ENCODE measurements at regions not wholly inside any gene's neighbourhood (a gene's known extent, or its start where the extent isn't known, plus 50 kb on each side); places are given as distances from the start of the nearest gene placed in this dataset.

- Histone ChIP-seq H3K4me3 (ENCODE audit: insufficient read depth, low read length, poor library complexity, severe bottlenecking) (no peak overlapping the region), H2AFZ (ENCODE audit: low read depth, low read length, severe bottlenecking) (no peak overlapping the region), H3K4me2 (ENCODE audit: low read depth, low read length, poor library complexity, severe bottlenecking) (no peak overlapping the region)
Observed at GRCh38 chr7:10596827-10597226, 376.8 kb upstream of the PHF14 start.

GRCh38 chr7:10604128-10604527 is 369.5 kb upstream of the PHF14 start:
- H3K79me2 ChIP-seq (ENCODE audit: insufficient read depth, low read length): no peaks in the 10 kb centered on the region
- no peak overlapping the region for H3K4me3 ChIP-seq (ENCODE audit: insufficient read depth, low read length, poor library complexity, severe bottlenecking)
- no peak overlapping the region for H3K4me2 ChIP-seq (ENCODE audit: low read depth, low read length, poor library complexity, severe bottlenecking)
- TF ChIP-seq CTCF (IDR thresholded peaks at IDR 0.05; ENCODE audit: insufficient read depth, low read length, poor library complexity, severe bottlenecking) (no peak), EZH2phosphoT487 (conservative IDR thresholded peaks at IDR 0.05; ENCODE audit: low read length) (no peak)
- no peak overlapping the region for H2AFZ ChIP-seq (ENCODE audit: low read depth, low read length, severe bottlenecking)
- H4K20me1 ChIP-seq (ENCODE audit: low read depth, low read length): no peaks in the 10 kb centered on the region
- no peaks in the 10 kb centered on the region for H3K36me3 ChIP-seq (ENCODE audit: low read length)
- no peak overlapping the region for H3K9ac ChIP-seq (ENCODE audit: low read length)
- no peaks in the 10 kb centered on the region for H3K27me3 ChIP-seq (ENCODE audit: low read length)
- H3K27ac ChIP-seq (ENCODE audit: low read depth, low read length): no peak overlapping the region
- no peaks in the 10 kb centered on the region for H3K9me3 ChIP-seq (ENCODE audit: insufficient read depth, low read length)
- H3K9me2 ChIP-seq (replicated peaks; ENCODE audit: insufficient read depth, low read length): no peaks in the 10 kb centered on the region
- H3F3A ChIP-seq (ENCODE audit: insufficient read depth): no peaks in the 10 kb centered on the region

More at GRCh38 chr7:10596827-10597226, 376.8 kb upstream of the PHF14 start:
- Histone ChIP-seq H3K9ac (ENCODE audit: low read length) (no peak overlapping the region), H3K79me2 (ENCODE audit: insufficient read depth, low read length) (no peaks in the 10 kb centered on the region), H3K9me3 (ENCODE audit: insufficient read depth, low read length) (no peaks in the 10 kb centered on the region), H3K36me3 (ENCODE audit: low read length) (no peaks in the 10 kb centered on the region), H3K27me3 (ENCODE audit: low read length) (no peaks in the 10 kb centered on the region), H3K9me2 (replicated peaks; ENCODE audit: insufficient read depth, low read length) (no peaks in the 10 kb centered on the region), H3K27ac (ENCODE audit: low read depth, low read length) (no peak overlapping the region), H3F3A (ENCODE audit: insufficient read depth) (no peaks in the 10 kb centered on the region), H4K20me1 (ENCODE audit: low read depth, low read length) (no peaks in the 10 kb centered on the region; the same call in 1 of the 2 replicates)
- TF ChIP-seq EZH2phosphoT487 (conservative IDR thresholded peaks at IDR 0.05; ENCODE audit: low read length): no peak
- TF ChIP-seq CTCF (IDR thresholded peaks at IDR 0.05; ENCODE audit: insufficient read depth, low read length, poor library complexity, severe bottlenecking): no peak

- no peak overlapping the region for H3K4me3 ChIP-seq (ENCODE audit: insufficient read depth, low read length, poor library complexity, severe bottlenecking)
- H3K27ac ChIP-seq (ENCODE audit: low read depth, low read length): no peak overlapping the region
- H3K9me3 ChIP-seq (ENCODE audit: insufficient read depth, low read length): no peaks in the 10 kb centered on the region
- no peak overlapping the region for H3K4me2 ChIP-seq (ENCODE audit: low read depth, low read length, poor library complexity, severe bottlenecking)
- H4K20me1 ChIP-seq (ENCODE audit: low read depth, low read length): no peaks in the 10 kb centered on the region
- H3F3A ChIP-seq (ENCODE audit: insufficient read depth): no peaks in the 10 kb centered on the region
- no peak overlapping the region for H2AFZ ChIP-seq (ENCODE audit: low read depth, low read length, severe bottlenecking)
- no peaks in the 10 kb centered on the region for H3K36me3 ChIP-seq (ENCODE audit: low read length)
- H3K9ac ChIP-seq (ENCODE audit: low read length): no peak overlapping the region
- no peaks in the 10 kb centered on the region for H3K27me3 ChIP-seq (ENCODE audit: low read length)
- H3K9me2 ChIP-seq (replicated peaks; ENCODE audit: insufficient read depth, low read length): no peaks in the 10 kb centered on the region
- no peaks in the 10 kb centered on the region for H3K79me2 ChIP-seq (ENCODE audit: insufficient read depth, low read length)
- TF ChIP-seq EZH2phosphoT487 (conservative IDR thresholded peaks at IDR 0.05; ENCODE audit: low read length): no peak
- no peak for TF ChIP-seq CTCF (IDR thresholded peaks at IDR 0.05; ENCODE audit: insufficient read depth, low read length, poor library complexity, severe bottlenecking)
Observed at GRCh38 chr7:10612950-10613349, 360.7 kb upstream of the PHF14 start.
